DND-41 (cell line): ENCODE measurements at regions not wholly inside any gene's neighbourhood (a gene's known extent, or its start where the extent isn't known, plus 50 kb on each side); places are given as distances from the start of the nearest gene placed in this dataset.

Experiments
- CTCF ChIP-seq: IDR thresholded peaks from 2 replicates; pipeline ENCODE4 v1.5.1; 2012; ENCODE audit warnings: borderline replicate concordance, low read length, moderate library complexity, mild to moderate bottlenecking; ENCODE audit not compliant: poor library complexity, severe bottlenecking; ENCODE audit errors: extremely low read depth
- EZH2 ChIP-seq: IDR thresholded peaks from 3 replicates; pipeline ENCODE4 v1.6.1; 2012; ENCODE audit warnings: borderline replicate concordance, low read depth, mild to moderate bottlenecking, moderate library complexity, low read length, inconsistent platforms; ENCODE audit not compliant: severe bottlenecking

- TF ChIP-seq CTCF (no peak), EZH2 (no peak)
Measured at GRCh38 chr13:44275381-44275780, 98.2 kb upstream of the SERP2 start.
